Cardiac muscle cell (in vitro differentiated cells and primary cell): ENCODE measurements at regions not wholly inside any gene's neighbourhood (a gene's known extent, or its start where the extent isn't known, plus 50 kb on each side); places are given as distances from the start of the nearest gene placed in this dataset.

Experiments used
- DNase-seq, 2 donors: peaks; one replicate each; pipeline versions ENCODE4 v3.0.0 to v3.0.0-alpha.2; 2010 to 2017; ENCODE audit warnings: low read depth in 1 of 2, low spot score in 1 of 2
- H3K27ac ChIP-seq: fragments of 200-600 bp; sonication (generic); 2 replicates; pipeline ENCODE4 v1.5.1; 2016
- H3K27me3 ChIP-seq: fragments of 200-600 bp; sonication (generic); 2 replicates; pipeline ENCODE4 v1.6.0; 2016; ENCODE audit warnings: control low read depth
- H3K36me3 ChIP-seq: fragments of 200-600 bp; sonication (generic); 2 replicates; pipeline ENCODE4 v1.5.1; 2016; ENCODE audit warnings: control low read depth
- H3K4me1 ChIP-seq: fragments of 200-600 bp; sonication (generic); 2 replicates; pipeline ENCODE4 v1.8.1; 2017; ENCODE audit warnings: low read depth, mild to moderate bottlenecking, mixed run types
- H3K4me3 ChIP-seq: fragments of 200-600 bp; sonication (generic); 2 replicates; pipeline ENCODE4 v1.5.1; 2016; ENCODE audit warnings: mild to moderate bottlenecking
- H3K9me3 ChIP-seq: fragments of 200-600 bp; sonication (generic); 2 replicates; pipeline ENCODE4 v1.5.1; 2017; ENCODE audit warnings: low read depth, mild to moderate bottlenecking, control low read depth
- CTCF ChIP-seq: IDR thresholded peaks from 2 replicates; pipeline ENCODE4 v1.5.1; 2012; ENCODE audit warnings: low read depth, mild to moderate bottlenecking, low read length

GRCh38 chr16:47983999-47984580, 171.7 kb downstream of the ABCC12 start:
- H3K4me1 ChIP-seq, result no peaks in the 10 kb centered on the region
- TF ChIP-seq CTCF, result no peak
- no peaks in the 10 kb centered on the region for H3K27me3 ChIP-seq
- no peak overlapping the region for H3K27ac ChIP-seq
- no peaks in the 10 kb centered on the region for H3K36me3 ChIP-seq
- no peaks in the 10 kb centered on the region for H3K9me3 ChIP-seq
- DNase-seq, result no peak
- H3K4me3 ChIP-seq, result no peak overlapping the region

- TF ChIP-seq CTCF, result no peak
- DNase-seq, result no peak
- no peaks in the 10 kb centered on the region for H3K4me1 ChIP-seq
- H3K27ac ChIP-seq, result no peak overlapping the region
- H3K4me3 ChIP-seq, result no peak overlapping the region
- H3K27me3 ChIP-seq, result no peaks in the 10 kb centered on the region
- no peaks in the 10 kb centered on the region for H3K36me3 ChIP-seq
- H3K9me3 ChIP-seq, result no peaks in the 10 kb centered on the region
These were observed 175.6 kb downstream of the ABCC12 start for GRCh38 chr16:47980212-47980611.

GRCh38 chr16:47979616-47980182, 176.1 kb downstream of the ABCC12 start:
- no peaks in the 10 kb centered on the region for H3K27me3 ChIP-seq
- no peaks in the 10 kb centered on the region for H3K36me3 ChIP-seq
- TF ChIP-seq CTCF, result no peak
- DNase-seq, result no peak
- no peak overlapping the region for H3K27ac ChIP-seq
- H3K4me1 ChIP-seq, result no peaks in the 10 kb centered on the region
- H3K9me3 ChIP-seq, result no peaks in the 10 kb centered on the region
- no peak overlapping the region for H3K4me3 ChIP-seq

- no peak overlapping the region for H3K4me3 ChIP-seq
- DNase-seq, result no peak
- H3K9me3 ChIP-seq, result no peaks in the 10 kb centered on the region
- TF ChIP-seq CTCF, result no peak
- H3K27ac ChIP-seq, result no peak overlapping the region
- no peaks in the 10 kb centered on the region for H3K36me3 ChIP-seq
- no peaks in the 10 kb centered on the region for H3K27me3 ChIP-seq
- H3K4me1 ChIP-seq, result no peaks in the 10 kb centered on the region
These were observed 176.7 kb downstream of the ABCC12 start for GRCh38 chr16:47979164-47979520.

- DNase-seq, result no peak
- no peak overlapping the region for H3K4me3 ChIP-seq
- H3K27me3 ChIP-seq, result no peaks in the 10 kb centered on the region
- no peaks in the 10 kb centered on the region for H3K36me3 ChIP-seq
- no peak overlapping the region for H3K27ac ChIP-seq
- H3K9me3 ChIP-seq, result no peaks in the 10 kb centered on the region
- H3K4me1 ChIP-seq, result no peaks in the 10 kb centered on the region
- TF ChIP-seq CTCF, result no peak
These were observed 177.2 kb downstream of the ABCC12 start for GRCh38 chr16:47978491-47979163.
